ENCODE measurements at regions not wholly inside any gene's neighbourhood (a gene's known extent, or its start where the extent isn't known, plus 50 kb on each side); places are given as distances from the start of the nearest gene placed in this dataset.

DNA sequence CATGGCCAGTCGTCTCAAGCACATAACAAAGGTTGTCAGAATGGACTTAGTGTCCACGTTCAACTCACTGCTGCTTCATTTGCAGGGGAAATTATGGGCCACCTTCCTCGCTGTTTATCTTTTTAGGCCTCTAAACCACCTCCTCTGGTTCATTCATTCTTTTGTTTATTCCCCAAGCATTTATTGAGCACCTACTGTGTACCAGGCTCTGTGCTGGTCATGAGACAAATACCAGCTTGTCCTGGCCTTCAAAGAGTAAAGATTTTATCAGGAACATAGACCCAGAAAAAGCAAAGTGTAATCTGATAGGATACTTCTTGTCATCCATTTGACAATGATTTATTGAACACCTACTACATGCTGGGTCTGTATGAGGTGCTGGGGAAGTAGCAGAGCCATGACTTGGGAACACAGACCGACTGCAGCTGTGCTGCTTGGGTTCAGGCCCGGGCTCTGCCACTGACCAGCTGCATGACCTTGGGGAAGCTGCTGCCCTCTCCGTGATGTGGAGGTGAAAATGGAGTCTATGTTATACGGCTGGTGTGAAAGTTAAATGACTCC, 63.4 kb upstream of the SLC6A6 start:
- no peak for DNase-seq

DNA sequence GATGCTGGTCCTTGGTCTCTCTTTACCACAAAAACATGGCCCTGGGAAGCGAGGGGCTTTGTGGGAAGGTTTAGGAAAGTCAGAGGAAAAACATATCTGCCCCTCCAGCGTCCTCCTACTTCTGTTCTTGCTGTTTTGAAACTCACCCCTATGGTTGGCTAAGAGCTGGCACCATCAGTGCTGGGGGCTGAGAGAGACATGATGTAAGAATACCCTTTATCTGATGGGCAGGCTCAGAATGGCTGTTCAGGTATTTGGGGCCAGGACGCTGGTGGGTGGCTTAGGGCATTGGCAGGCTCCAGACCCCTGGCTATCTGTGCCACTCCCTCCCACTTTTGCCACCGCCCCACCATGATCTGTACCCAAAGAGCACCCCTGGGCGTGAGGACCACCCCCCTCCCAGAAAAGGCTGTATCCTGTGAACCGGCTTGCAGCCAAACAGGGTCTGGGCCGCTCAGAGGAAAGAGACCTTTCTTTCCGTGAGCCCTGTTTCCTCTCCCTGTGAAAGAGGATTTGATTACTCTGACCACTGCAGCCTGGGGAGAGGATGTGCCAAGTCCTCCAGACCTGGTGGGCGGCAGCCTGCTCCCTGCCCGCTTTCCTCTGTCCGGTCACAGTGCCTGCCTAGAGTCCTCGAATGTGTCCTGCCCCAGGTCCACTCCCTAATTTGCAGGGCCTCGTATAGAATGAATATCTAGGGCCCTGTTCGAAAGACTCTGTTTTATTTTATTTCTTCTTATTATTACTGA, 61.3 kb upstream of the SLC6A6 start:
- DNase-seq, result no peak

DNA sequence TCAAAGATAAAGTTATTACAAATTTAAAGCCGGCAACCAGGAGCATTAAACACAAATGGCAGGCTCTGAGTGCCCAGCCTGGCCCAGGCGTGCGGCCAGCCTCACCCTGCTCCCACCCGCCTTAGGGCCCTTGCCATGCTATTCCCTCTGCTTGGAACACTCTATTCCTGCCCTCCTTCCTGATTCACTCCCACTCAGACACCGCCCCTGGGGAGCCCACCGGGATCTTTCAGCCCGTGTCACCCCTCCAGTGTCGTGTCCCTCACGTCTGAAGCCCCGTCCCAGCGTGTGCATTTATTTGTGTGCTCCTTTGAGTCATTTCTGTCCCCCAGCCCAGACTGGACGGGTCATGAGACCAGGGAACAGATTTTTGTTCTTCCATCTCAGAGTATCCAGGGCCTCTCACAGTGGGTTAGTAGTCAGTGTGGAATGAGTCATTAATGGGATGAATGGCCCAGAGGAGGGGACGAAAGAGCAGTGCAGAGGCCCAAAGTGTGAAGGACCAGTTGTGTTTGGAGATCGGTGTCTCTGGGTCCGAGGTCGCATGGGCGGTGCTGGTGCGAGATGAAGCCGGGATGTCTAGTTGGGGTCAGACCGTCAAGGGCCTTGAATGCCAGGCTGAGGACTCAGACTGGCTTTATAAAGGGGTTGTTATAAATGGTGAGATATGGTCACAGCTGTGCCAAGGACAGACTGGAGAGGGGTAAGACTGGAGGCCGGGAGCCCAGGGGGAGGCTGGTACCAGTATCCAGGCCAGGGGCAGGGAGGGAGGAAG, 58.9 kb upstream of the SLC6A6 start:
- no peak for DNase-seq

DNA sequence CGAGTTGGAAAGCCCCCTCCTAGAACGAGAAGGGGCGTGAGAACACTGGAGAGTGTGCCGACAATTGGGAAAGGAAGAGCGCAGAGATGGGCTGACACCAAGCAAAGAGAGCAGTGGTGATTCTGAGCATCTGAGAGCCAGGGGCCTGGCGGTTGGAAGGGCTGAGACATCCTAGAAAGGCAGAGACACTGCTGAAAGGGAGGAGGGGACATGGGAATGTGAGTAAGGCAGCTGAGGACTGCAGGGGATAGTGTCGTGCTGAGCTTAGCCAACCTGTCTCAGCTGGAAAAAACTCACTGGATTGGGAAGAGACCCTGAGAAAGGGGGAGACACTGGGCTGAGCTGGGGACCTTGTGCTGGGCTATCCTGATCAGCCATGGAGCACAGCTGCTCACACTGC, 58.1 kb upstream of the SLC6A6 start:
- DNase-seq, result no peak

DNA sequence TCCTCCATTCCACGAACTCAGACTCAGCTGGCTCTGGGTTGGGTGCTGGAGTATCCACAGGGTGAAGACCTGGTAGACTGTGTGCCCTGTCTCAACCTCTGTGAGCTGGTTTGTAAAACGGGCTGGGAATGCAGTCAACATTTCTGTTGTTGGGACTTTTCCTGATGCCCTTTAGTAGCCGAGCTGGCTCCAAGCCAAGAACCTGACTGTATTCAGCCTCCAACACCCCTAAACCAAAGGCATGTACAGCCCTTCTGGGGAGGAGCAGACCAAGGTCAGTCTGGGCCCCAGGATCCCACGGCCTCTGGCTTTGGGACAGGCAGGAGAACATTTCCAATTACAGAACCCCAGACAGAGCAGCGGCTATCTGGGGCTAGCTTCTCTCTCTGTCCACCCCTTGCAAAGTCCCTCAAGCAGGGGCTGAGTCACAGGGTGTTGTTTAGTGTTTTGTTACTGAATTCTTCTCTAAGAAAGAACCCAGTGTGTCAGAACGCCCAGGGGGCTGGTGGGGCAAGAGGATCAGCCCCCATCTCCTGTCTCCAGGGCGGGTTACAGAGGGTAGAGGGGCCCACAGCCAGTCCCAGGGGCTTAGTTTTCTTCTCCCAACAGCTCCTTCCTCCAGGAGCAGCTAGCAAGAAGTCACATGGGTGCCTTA, 56.8 kb upstream of the SLC6A6 start:
- no peak for DNase-seq

DNA sequence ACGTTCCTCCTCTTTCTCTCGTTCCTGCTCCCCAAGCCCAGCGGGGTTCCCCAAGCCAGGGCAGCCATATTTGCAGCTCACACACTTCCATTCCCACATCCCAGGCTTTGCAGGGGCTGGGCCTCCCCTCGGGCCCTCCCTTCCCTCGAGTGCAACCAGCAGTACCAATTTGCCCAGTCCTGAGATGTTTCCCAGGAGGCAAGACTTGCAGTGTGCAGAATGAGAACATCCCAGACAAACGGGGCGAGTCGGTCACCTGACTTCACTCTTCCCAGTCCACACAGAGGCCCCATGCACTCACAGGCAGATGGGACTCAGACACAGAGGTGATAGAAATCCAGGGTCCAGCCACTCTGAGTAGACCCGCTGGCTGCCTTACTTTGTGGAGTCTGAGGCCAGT, 56.2 kb upstream of the SLC6A6 start:
- DNase-seq, result no peak

DNA sequence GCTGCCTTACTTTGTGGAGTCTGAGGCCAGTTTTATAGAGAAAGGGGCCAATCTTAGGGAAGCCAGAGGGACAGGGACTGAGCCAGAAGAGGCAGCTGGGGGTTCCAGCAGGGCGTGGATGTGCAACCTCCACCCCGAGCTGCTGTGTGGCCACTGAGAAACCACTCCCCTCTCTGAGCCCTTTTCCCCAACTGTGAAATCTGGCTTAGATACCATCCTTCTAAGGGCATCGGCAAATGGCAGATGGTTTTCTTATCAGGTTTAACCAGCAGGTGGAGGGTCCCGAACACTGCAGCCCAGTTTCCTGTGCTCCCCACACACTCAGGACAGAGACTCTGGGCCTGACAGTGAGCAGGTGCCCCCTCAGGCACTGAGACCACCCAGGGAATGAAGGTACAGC, 55.8 kb upstream of the SLC6A6 start:
- no peak for DNase-seq

DNA sequence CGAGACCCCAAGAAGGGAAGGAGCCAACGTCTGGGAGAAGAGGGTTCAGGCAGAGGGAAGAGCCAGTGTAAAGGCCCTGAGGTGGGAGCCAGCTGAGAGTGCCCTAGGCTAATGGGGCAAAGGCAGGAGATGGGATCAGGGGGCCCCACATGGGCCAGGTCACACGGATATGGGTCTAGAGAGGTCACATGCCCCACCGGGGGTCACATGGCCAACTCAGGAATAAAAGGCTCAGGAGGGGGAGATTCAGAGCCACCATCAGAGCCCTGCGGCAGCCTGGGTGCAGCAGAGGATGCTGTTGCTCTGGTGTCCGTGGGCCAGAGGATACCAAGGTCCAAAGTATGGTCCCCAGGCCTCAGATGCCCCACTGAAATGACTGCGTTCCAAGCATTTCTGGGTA, 55.3 kb upstream of the SLC6A6 start:
- no peak for DNase-seq

DNA sequence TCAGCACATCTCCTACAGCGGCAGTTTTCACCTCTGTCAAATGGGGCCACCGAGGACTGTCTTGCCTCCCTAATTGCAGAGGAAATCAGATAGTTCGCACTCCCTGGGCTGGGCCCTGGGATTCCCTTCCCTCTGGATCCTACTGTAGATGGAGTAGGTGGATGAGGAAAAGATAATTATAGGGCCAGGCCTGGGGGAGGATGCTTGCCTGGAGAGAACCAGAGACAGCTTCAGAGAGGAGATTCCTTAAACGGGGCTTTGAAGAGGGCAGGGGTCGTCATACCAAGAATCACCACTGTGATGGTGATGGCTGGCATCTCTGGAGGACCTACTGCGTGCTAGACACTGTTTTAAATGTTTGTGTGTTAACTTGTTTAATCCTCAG, 50.8 kb upstream of the SLC6A6 start:
- DNase-seq, result no peak

DNA sequence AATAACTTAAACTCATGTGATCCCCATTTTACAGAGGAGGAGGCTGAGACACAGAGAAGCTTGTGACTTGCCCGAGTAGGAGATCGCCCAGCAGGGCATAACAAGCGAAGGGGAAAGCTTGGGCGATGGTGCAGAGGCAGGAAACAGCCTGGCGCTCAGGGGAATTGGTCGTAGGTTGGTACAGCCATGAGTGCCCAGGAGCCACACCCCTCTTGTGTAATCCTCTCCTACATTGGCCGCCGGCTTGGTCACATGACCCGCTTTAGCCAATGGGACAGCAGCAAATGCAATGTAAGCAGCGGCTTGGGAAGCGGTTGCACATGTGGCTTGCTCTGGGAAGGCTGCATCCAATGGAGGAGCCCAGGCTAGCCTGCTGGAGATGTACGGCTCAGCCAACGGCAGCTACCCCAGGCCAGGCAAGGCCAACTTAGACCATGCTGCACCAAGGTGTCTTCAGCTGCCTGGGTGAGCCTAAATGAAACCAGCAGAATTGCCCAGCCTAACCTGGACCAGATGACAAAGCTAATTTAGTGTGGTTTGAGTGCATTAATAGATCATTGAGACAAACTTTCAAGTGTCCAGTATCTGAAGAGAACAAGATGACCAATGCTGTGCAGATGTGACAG, 50.3 kb upstream of the SLC6A6 start:
- DNase-seq, result no peak

All from effector CD8-positive, alpha-beta T cell (primary cell).